NCI-H510A treated with DMSO at 0.1 percent for 48 hours (cell line): ENCODE measurements at regions not wholly inside any gene's neighbourhood (a gene's known extent, or its start where the extent isn't known, plus 50 kb on each side); places are given as distances from the start of the nearest gene placed in this dataset.

ENCODE experiments used
- DNase-seq: peaks from one replicate; lab custom pipeline; 2025; lab: John Stamatoyannopoulos, UW

- no peak for DNase-seq
Observed at GRCh38 chr2:53610260-53610659, 157.3 kb upstream of the CHAC2 start.

GRCh38 chr2:53609551-53609950, 158.1 kb upstream of the CHAC2 start:
- no peak for DNase-seq

- DNase-seq = no peak
Observed at GRCh38 chr2:53608293-53608692, 159.3 kb upstream of the CHAC2 start.

GRCh38 chr2:53600815-53601214, 166.8 kb upstream of the CHAC2 start:
- DNase-seq = peak; percentile 38

- DNase-seq = peak; percentile 74
Observed at GRCh38 chr2:53586733-53587612, 180.6 kb upstream of the CHAC2 start.

GRCh38 chr2:53584986-53585385, 182.6 kb upstream of the CHAC2 start:
- DNase-seq = no peak

GRCh38 chr2:53583583-53583982, 184.0 kb upstream of the CHAC2 start:
- no peak for DNase-seq

GRCh38 chr2:53582556-53582955, 185.0 kb upstream of the CHAC2 start:
- no peak for DNase-seq

GRCh38 chr2:53576166-53576565, 191.4 kb upstream of the CHAC2 start:
- no peak for DNase-seq

GRCh38 chr2:53575721-53576124, 191.9 kb upstream of the CHAC2 start:
- no peak for DNase-seq

GRCh38 chr2:53572696-53573095, 194.9 kb upstream of the CHAC2 start:
- no peak for DNase-seq

GRCh38 chr2:53569957-53570727, 197.5 kb upstream of the CHAC2 start:
- no peak for DNase-seq

GRCh38 chr2:53568469-53568868, 199.1 kb upstream of the CHAC2 start:
- no peak for DNase-seq

- no peak for DNase-seq
Observed at GRCh38 chr2:53567073-53567472, 200.5 kb upstream of the CHAC2 start.

GRCh38 chr2:53562407-53562806, 205.2 kb upstream of the CHAC2 start:
- DNase-seq = no peak

GRCh38 chr2:53561155-53561554, 206.4 kb upstream of the CHAC2 start:
- DNase-seq = no peak

- DNase-seq = no peak
Observed at GRCh38 chr2:53559302-53559966, 208.2 kb upstream of the CHAC2 start.

- DNase-seq = no peak
Observed at GRCh38 chr2:53558867-53559266, 208.7 kb upstream of the CHAC2 start.

- DNase-seq = no peak
Observed at GRCh38 chr2:53549497-53549896, 218.1 kb upstream of the CHAC2 start.

GRCh38 chr2:53545604-53546003, 222.0 kb upstream of the CHAC2 start:
- no peak for DNase-seq

GRCh38 chr2:53544871-53545558, 222.6 kb upstream of the CHAC2 start:
- DNase-seq = no peak

GRCh38 chr2:53543083-53543482, 224.5 kb upstream of the CHAC2 start:
- no peak for DNase-seq
